Germinal center (tissue), 1 donor: ENCODE measurements at regions not wholly inside any gene's neighbourhood (a gene's known extent, or its start where the extent isn't known, plus 50 kb on each side); places are given as distances from the start of the nearest gene placed in this dataset.

Source experiments
- DNase-seq: peaks from one replicate; pipeline ENCODE4 v3.0.0; 2012; ENCODE audit warnings: mixed read lengths, low spot score

DNA sequence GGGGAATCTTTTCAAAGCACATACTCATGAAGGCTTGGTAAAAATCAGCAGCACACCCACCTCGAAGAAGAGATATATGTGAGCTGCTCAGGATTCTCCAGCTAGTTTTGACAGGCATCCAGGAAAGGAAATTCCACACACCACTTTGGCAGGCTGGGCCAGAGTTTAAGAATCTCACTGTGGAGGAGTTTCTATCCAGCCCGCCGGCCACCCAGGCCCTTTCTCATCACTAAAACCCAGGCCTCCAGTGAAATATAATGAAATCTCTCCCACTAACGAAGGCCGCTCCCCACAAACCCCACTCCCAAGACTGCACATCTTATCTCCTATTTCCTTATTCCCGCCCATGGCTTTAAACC lies 202.0 kb downstream of the GLI2 start:
- DNase-seq: no peak

DNA sequence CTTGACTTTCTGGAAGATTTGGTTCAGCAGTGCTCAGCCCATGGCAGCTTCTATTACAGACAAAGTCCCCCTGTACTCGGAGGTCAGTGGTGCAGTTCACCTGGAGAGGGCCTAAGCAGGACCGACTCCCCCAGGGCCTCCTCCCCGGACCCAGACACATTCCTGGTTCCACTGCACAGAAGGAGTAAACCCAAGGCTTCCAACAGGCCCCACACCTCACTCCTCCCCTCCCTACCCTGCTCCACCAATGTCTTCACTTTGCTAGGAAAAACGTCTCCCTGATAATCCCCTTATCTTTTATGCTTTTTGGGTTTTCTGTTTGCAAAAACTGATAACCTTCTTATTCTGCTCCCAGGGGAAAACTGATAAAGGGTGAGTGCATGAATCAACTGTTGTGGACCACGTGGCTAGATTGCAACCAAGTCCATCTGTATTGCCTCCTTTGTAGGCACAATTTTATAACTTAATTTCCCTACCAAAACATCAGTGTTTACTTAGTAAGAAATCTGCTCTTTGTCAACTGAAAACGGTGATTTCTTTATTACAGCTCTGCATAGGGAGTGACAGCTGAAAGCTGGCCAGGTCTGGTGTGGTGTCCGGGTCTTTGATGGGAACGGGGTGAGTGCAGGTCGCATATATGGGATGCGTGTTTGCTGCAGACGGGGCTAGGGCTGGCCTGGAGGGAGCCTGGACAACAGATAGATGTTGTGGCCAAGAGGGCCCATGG lies 202.5 kb downstream of the GLI2 start:
- DNase-seq: no peak

DNA sequence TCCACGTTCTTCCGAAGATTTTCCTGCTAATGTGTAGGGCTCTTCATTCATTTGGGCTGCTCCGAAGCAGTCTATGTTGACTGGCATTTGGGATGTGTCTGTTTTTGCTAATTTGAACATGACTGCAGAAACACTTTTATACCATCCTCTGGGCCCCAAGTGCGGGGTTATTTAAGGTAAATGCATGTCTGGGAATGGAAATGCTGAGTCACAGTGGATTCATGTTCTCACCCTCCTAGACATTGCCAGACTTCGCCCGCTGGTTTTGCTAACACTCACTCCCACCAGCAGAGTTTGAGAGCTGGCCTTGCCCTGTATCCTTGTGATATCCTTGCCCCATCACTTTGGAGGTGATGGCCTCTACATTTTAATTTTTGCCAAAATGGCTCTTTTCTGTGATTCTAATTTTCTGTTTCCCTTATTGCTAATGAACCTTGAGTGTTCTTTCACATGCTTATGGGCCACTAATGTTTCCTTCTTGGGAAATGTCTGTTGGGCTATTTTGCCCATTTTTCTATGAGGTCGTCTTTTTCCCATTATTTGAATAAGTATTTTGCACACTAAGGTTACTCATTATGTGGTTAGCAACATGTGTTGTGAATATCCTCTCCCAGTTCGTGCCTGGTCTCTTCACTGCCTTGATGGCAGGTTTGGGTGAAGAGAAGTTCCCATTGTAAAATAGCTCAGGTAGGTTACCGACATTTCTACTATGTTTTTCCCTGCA lies 204.1 kb downstream of the GLI2 start:
- DNase-seq: no peak

DNA sequence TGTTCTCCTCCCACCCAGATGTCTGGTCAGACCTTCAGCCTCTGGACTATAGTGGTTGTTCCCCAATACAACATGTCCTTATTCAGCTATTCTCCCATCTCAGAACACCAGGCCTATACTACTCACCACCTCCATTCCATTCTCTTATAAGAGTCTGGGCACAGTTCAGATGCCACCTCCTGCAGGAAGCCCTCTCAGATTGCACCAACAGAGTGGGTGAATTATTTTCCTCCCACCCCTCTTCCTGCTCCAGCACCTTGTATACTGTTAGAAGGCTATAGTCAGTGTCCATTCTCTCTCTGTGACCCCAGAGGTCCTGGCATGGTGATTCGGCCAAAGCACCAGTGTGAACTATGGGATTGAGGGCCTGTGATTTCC lies 204.6 kb downstream of the GLI2 start:
- no peak for DNase-seq

GRCh38 chr2:120940726-120941256 lies 205.1 kb downstream of the GLI2 start:
- no peak for DNase-seq

DNA sequence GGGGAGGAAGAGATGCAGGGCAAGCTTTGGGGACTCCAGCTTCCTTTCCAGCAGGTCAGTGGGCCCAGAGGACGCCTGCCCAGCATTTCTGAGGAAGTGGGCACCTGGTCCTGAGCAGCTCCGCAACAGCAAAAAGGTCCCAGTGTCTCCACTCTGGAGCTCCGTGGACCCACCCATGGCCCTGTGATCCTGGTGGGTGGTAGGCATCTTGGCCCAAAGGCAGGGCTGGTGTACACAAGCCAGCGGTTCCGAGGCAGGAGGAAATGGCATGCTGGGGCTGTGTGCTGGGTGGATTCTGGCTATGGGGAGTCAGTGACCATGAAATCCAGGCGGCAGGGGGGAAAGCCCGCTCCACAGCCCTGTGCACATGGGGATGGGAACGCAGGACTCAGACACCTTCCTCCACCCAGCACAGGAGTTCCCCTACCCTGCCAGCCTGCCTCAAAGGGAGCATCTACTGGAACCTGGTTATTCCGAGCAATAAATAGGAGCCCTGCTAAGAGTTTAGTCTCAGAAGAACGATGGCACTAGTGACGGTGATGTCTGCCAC lies 206.0 kb downstream of the GLI2 start:
- DNase-seq: no peak

- DNase-seq: no peak
Observed at GRCh38 chr2:120942658-120943057, 207.0 kb downstream of the GLI2 start.

DNA sequence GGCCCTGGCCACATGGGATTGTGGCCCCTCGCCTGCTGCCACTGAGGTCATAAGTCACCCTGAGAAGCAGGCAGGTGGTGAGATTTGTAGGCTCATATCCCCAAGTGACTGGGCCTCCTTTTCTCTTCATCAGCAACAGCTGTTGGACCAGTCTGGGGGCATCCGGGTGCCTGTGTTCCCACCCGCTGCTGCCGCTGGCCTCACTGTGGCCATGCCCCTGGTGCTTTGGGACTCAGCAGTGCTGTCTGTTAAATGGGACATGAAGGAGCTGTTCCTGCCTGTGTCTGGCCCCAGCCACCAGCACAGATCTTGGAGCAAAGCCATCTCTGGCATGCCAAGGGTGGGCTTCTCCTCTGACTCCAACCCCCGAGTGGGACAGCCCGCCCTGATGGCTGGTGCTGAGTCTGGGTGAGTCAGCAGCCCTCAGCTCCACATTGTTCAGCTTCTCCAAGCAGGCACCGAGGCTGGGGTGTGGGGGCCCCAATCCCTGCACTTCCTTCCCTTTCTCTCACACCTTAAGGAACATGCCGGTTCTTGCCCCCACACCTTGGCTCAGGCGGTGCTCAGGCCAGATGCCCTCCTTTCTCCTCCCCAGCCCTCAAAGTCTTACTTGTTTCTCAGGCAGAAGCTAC lies 207.9 kb downstream of the GLI2 start:
- no peak for DNase-seq

GRCh38 chr2:120944575-120944974 lies 208.9 kb downstream of the GLI2 start:
- no peak for DNase-seq

DNA sequence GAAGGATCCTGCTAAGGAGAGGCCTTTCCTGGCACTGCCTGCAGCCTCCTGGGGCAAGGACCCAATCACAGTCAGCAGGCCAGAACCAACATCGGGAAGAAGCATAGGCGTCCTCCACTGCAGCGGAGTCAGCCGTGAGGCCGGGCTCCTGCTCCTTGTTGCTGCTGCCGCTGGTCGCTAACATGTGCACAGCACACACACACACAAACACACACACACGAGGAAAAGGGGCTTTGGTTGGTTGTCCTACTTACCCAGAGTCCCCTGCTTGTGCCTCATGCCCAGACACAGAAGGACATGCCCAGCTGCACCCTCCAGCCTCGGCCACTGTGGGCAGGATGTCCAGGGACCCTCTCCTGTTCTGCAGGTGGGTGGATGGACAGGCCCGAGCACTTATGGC lies 209.4 kb downstream of the GLI2 start:
- DNase-seq: no peak

DNA sequence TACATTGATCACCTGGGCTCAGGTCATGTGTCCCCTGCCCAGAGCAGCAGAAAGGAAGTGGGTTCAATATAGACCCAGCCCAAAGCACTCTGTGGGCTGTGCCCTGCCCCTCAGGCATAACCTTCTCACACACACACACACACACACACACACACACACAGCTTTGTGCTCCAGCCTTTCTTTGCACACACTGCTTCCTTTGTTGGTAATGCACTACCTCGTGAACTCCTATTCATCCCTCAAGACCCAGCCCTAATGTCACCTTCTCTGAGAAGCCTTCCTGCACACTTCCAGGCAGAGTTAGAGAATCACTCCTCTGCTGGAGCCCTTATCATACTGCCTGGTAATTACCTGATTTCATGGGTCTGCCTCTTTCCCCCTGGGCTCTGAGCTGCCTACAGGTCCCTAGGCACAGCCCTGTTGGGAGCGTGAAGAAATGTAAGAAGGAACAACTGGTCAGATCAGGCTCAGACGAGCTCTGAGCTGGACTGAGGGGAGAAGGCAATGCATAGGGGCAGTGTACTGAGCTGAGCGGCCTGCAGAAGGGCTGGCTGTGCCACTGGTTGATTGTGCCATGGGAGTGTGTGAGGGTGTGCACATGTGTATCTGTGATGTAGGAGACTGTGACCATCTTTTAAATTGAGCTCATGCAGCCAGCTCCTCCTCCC lies 210.3 kb downstream of the GLI2 start:
- DNase-seq: no peak

DNA sequence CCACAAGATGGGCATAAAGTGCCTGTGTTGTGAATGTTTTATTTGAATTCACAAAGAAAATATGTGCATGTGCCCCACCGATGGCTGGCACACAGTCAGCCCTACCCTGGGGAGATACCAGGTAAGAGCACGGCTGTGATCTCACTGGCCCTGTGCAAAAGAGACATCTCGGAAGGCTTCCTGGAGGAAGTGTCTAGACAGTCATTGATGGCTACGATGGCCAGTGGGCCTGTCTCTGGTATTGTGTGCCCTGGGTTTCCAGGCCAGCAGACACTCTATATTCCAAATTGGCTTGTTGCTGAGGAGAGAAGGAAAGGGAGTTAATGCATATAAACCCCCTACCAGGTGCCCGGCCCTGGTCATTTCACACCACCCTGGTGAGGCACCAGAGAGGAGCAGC lies 211.7 kb downstream of the GLI2 start:
- DNase-seq: no peak

DNA sequence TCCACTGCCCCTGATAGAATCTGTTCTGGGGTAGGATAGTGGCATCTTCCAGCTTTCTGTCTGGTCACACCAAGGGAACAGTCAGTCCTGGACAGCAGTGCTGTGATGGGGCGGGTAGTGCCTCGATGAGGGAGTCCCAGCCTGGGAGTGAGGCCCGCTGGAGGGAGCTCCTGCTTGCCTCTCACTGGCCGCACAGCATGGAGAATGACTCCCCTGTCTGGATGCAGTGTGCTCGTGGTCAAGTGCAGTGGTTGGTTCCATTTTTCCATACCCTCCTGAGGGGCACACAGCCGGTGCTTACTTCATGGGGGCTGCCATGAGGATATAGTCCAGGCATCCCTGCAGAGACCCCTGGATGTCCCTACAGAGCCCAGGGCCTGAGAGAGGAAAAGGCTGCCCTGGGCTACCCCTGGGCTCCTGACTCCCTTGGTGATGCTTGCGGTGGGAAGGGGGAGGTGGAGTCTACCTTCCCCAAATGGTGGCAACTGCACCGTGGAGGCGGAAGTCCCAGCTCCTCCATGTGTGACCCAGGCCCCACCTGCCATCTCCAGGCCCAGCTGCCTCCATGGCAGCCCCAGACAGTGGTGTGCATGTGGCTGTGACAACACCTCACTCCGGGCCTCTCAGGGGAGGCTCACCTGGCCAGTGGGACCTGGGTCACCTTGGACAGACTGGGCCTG lies 212.5 kb downstream of the GLI2 start:
- no peak for DNase-seq

GRCh38 chr2:120948662-120949011 lies 213.0 kb downstream of the GLI2 start:
- no peak for DNase-seq

GRCh38 chr2:120949027-120949956 lies 213.6 kb downstream of the GLI2 start:
- no peak for DNase-seq

DNA sequence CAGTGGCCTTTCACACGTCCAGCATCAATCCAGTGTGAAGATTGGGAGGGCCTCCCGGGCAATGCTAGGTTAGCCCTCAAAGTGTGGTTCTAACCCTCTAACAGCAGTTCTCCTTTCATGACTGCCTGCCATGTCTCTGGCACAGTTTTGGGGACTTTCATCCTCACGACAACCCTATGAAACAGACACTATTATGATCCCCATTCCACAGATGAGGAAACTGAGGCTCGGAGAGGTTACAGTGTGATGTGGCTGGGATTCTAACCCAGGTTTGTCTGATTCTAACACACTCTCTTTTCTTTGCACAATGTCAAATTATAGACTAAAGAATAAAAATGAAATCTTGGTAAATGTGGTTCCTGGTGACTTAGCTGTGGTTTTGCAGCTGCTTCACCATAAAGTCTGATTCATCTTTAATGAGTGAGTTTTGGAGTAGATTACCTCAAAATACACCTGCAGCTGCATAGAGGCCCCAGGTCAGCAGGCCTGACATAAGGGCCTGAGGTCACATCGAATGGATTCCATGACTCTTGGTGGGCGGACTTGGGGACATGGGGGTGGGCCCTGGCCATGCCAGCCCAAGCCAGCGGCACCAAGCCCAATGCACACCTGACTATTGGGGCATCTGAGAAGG lies 214.4 kb downstream of the GLI2 start:
- no peak for DNase-seq

DNA sequence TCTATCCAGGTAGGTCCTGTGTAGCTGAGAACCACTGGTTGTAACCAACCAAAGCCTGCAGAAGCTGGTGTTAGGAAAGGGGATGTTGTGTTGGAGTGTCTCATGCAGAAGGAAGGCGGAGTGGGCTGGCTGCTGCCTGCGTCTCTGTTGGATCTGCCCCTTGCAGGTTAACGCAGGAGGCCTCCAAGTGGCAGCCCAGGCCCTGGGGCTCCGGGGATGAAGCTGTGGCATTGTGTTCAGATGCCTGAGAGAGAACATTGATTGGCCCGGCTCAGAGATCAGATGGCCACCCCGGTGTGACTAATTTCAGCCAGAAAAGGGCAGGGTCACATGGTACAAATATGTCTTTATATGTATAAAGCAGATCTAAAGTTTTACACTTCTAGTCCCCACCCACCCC lies 216.0 kb downstream of the GLI2 start:
- DNase-seq: no peak

DNA sequence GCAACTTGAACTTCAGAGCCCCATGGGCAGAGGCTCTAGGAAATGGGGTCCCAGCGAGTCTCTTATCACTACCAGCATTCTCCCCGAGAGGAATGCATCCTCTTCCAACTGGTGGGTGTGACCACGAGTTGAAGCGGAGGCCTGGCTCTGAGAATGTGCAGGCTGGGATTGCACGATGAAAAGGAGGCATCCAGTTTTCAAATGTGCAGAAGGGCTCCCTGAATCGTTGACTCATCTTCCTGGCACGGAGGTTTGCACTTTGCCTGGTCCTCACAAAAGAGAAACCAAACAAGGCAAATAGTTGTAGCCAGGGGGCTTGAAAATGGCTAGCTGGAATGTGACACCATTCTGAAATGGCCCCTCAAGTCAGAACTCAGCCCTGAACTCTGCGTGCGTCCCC lies 216.7 kb downstream of the GLI2 start:
- no peak for DNase-seq

DNA sequence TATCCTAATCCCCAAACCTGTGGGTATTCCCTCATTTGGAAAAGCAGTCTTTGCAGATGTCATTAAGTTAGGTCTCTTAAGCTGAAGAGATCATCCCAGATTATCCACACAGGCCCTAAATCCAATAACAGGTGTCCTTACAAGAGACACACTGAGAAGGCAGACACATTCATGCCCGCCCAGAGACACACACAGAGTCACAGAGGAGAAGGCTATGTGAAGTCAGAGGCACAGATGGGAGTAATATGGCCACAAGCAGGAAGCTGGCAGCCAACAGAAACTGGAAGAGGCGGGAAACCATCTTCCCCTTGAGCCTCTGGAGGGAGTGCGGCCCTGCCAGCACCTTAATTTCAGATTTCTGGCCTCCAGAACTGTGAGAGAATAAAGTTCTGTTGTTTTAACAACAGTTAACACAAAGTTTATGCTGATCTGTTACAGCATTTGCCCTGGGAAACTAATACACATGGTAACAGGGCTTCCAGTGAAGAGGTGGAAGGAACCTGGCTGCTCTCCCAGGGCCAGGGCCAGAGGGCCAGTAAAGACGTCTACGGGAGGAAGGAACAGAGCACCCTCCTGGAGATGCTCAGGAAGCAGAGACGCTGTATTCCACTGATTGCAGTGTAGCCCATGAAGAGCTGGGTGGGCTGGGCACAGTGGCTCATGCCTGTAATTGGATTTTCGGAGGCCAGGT lies 217.5 kb downstream of the GLI2 start:
- no peak for DNase-seq
